HUES64 (cell line): ENCODE measurements at regions not wholly inside any gene's neighbourhood (a gene's known extent, or its start where the extent isn't known, plus 50 kb on each side); places are given as distances from the start of the nearest gene placed in this dataset.
"Not testable (repeated sequence)": the region's sequence is repeated elsewhere in the genome, so short reads cannot be mapped to it uniquely, and the experiment has no call there.

Experiments used
- H3K27ac ChIP-seq: 2 replicates; pipeline ENCODE4 v1.7.0; 2013; ENCODE audit warnings: low read depth, low read length, inconsistent platforms
- H3K27me3 ChIP-seq: 2 replicates; pipeline ENCODE4 v1.6.1; 2013; ENCODE audit warnings: mild to moderate bottlenecking, low read length; ENCODE audit not compliant: insufficient read depth
- H3K36me3 ChIP-seq: 2 replicates; pipeline ENCODE4 v1.6.1; 2013; ENCODE audit warnings: mild to moderate bottlenecking, low read length; ENCODE audit not compliant: insufficient read depth
- H3K4me1 ChIP-seq: 2 replicates; pipeline ENCODE4 v1.6.1; 2013; ENCODE audit warnings: mild to moderate bottlenecking, low read length, moderate library complexity; ENCODE audit not compliant: insufficient read depth
- H3K4me3 ChIP-seq: 2 replicates; pipeline ENCODE4 v1.5.1; 2013; ENCODE audit warnings: mild to moderate bottlenecking, low read length, moderate library complexity
- H3K9ac ChIP-seq: 2 replicates; pipeline ENCODE4 v1.6.1; 2013; ENCODE audit warnings: mild to moderate bottlenecking, low read depth, low read length
- H3K9me3 ChIP-seq: 2 replicates; pipeline ENCODE4 v1.6.1; 2013; ENCODE audit warnings: low read depth, low read length; ENCODE audit not compliant: insufficient read depth
- WGBS: fragments of 150-250, 120-280 bp; methylation state at CpG from one replicate; pipeline ENCODE4 v1.1.7; 2013; ENCODE audit warnings: missing lambda C conversion rate; 5-methylcytosine and 5-hydroxymethylcytosine counted together

- Histone ChIP-seq H3K9ac (no peak overlapping the region), H3K9me3 (no peaks in the 10 kb centered on the region), H3K4me3 (no peak overlapping the region), H3K27ac (no peak overlapping the region), H3K4me1 (peaks cover 7% of the 10 kb centered on the region), H3K27me3 (peaks cover 50% of the 10 kb centered on the region), H3K36me3 (no peaks in the 10 kb centered on the region)
- 93% methylated on average over 7 of the region's 7 CpGs for WGBS
Observed at GRCh38 chrX:150227873-150228410, 135.2 kb upstream of the MAMLD1 start.

- 94% methylated on average over 3 of the region's 3 CpGs for WGBS
- Histone ChIP-seq H3K36me3 (no peaks in the 10 kb centered on the region), H3K27me3 (peaks cover 48% of the 10 kb centered on the region), H3K9me3 (no peaks in the 10 kb centered on the region), H3K4me1 (peaks cover 7% of the 10 kb centered on the region), H3K4me3 (no peak overlapping the region), H3K27ac (no peak overlapping the region), H3K9ac (no peak overlapping the region)
Observed at GRCh38 chrX:150228431-150228830, 134.7 kb upstream of the MAMLD1 start.

- H3K36me3 ChIP-seq: no peaks in the 10 kb centered on the region
- H3K9me3 ChIP-seq: no peaks in the 10 kb centered on the region
- no peak overlapping the region for H3K4me3 ChIP-seq
- H3K27me3 ChIP-seq: peaks cover 43% of the 10 kb centered on the region
- WGBS: 100% methylated on average over 1 of the region's 1 CpG
- no peak overlapping the region for H3K27ac ChIP-seq
- H3K4me1 ChIP-seq: peaks cover 7% of the 10 kb centered on the region
- no peak overlapping the region for H3K9ac ChIP-seq
Observed at GRCh38 chrX:150229030-150229429, 134.1 kb upstream of the MAMLD1 start.

GRCh38 chrX:150229481-150229880 is 133.6 kb upstream of the MAMLD1 start:
- Histone ChIP-seq H3K9me3 (no peaks in the 10 kb centered on the region), H3K4me3 (no peak overlapping the region), H3K4me1 (peaks cover 7% of the 10 kb centered on the region), H3K27me3 (peaks cover 39% of the 10 kb centered on the region), H3K27ac (no peak overlapping the region), H3K36me3 (no peaks in the 10 kb centered on the region), H3K9ac (no peak overlapping the region)
- 100% methylated on average over 1 of the region's 1 CpG for WGBS

GRCh38 chrX:150230952-150231351 is 132.2 kb upstream of the MAMLD1 start:
- not testable (repeated sequence) for H3K4me3 ChIP-seq, H3K27ac ChIP-seq, H3K4me1 ChIP-seq, H3K9me3 ChIP-seq, H3K9ac ChIP-seq, H3K36me3 ChIP-seq
- WGBS: 93% methylated on average over 6 of the region's 6 CpGs
- H3K27me3 ChIP-seq: peaks cover 26% of the 10 kb centered on the region; the same call in 1 of the 2 replicates

GRCh38 chrX:150231368-150231767 is 131.7 kb upstream of the MAMLD1 start:
- not testable (repeated sequence) for H3K4me3 ChIP-seq, H3K27ac ChIP-seq, H3K4me1 ChIP-seq, H3K9ac ChIP-seq, H3K9me3 ChIP-seq, H3K36me3 ChIP-seq
- 95% methylated on average over 6 of the region's 6 CpGs for WGBS
- peaks cover 22% of the 10 kb centered on the region; the same call in 1 of the 2 replicates for H3K27me3 ChIP-seq

GRCh38 chrX:150232222-150232621 is 130.9 kb upstream of the MAMLD1 start:
- H3K4me3 ChIP-seq, H3K27ac ChIP-seq, H3K36me3 ChIP-seq, H3K9me3 ChIP-seq, H3K4me1 ChIP-seq, H3K9ac ChIP-seq: not testable (repeated sequence)
- WGBS: 91% methylated on average over 5 of the region's 5 CpGs
- peaks cover 14% of the 10 kb centered on the region; the same call in 1 of the 2 replicates for H3K27me3 ChIP-seq

- H3K27me3 ChIP-seq: no peaks in the 10 kb centered on the region
- H3K4me3 ChIP-seq: no peak overlapping the region
- H3K4me1 ChIP-seq: no peaks in the 10 kb centered on the region
- no peaks in the 10 kb centered on the region for H3K36me3 ChIP-seq
- WGBS: 98% methylated on average over 3 of the region's 3 CpGs
- no peak overlapping the region for H3K27ac ChIP-seq
- H3K9ac ChIP-seq: no peak overlapping the region
- H3K9me3 ChIP-seq: no peaks in the 10 kb centered on the region
Observed at GRCh38 chrX:150234126-150234525, 129.0 kb upstream of the MAMLD1 start.

GRCh38 chrX:150236327-150236726 is 126.8 kb upstream of the MAMLD1 start:
- H3K27me3 ChIP-seq: no peaks in the 10 kb centered on the region
- no peak overlapping the region for H3K27ac ChIP-seq
- H3K4me1 ChIP-seq: no peaks in the 10 kb centered on the region
- no peak overlapping the region for H3K4me3 ChIP-seq
- H3K9me3 ChIP-seq: no peaks in the 10 kb centered on the region
- no peak overlapping the region for H3K9ac ChIP-seq
- 96% methylated on average over 2 of the region's 3 CpGs for WGBS
- H3K36me3 ChIP-seq: no peaks in the 10 kb centered on the region

GRCh38 chrX:150238632-150239382 is 124.3 kb upstream of the MAMLD1 start:
- Histone ChIP-seq H3K27ac (no peak overlapping the region), H3K9ac (no peak overlapping the region), H3K4me1 (no peaks in the 10 kb centered on the region), H3K27me3 (no peaks in the 10 kb centered on the region), H3K4me3 (no peak overlapping the region), H3K9me3 (no peaks in the 10 kb centered on the region), H3K36me3 (no peaks in the 10 kb centered on the region)
- 66% methylated on average over 6 of the region's 6 CpGs for WGBS

GRCh38 chrX:150239946-150240642 is 123.0 kb upstream of the MAMLD1 start:
- Histone ChIP-seq H3K4me1 (no peaks in the 10 kb centered on the region), H3K9me3 (no peaks in the 10 kb centered on the region), H3K4me3 (no peak overlapping the region), H3K27ac (no peak overlapping the region), H3K9ac (no peak overlapping the region), H3K36me3 (no peaks in the 10 kb centered on the region), H3K27me3 (no peaks in the 10 kb centered on the region)
- 94% methylated on average over 4 of the region's 4 CpGs for WGBS
